HG02870 (cell line): ENCODE measurements at regions not wholly inside any gene's neighbourhood (a gene's known extent, or its start where the extent isn't known, plus 50 kb on each side); places are given as distances from the start of the nearest gene placed in this dataset.

Experiments used
- ATAC-seq: cut with Tn5 transposase; IDR thresholded peaks from one replicate; pipeline ENCODE4 v1.9.1; 2021; ENCODE audit warnings: mild to moderate bottlenecking, moderate library complexity; ENCODE audit not compliant: unreplicated experiment

- ATAC-seq = no peak
Observed at GRCh38 chr17:5817475-5818395, 233.4 kb upstream of the NLRP1 start.

GRCh38 chr17:5819396-5819795 lies 235.1 kb upstream of the NLRP1 start:
- no peak for ATAC-seq

- ATAC-seq = no peak
Observed at GRCh38 chr17:5819921-5820685, 235.8 kb upstream of the NLRP1 start.

DNA sequence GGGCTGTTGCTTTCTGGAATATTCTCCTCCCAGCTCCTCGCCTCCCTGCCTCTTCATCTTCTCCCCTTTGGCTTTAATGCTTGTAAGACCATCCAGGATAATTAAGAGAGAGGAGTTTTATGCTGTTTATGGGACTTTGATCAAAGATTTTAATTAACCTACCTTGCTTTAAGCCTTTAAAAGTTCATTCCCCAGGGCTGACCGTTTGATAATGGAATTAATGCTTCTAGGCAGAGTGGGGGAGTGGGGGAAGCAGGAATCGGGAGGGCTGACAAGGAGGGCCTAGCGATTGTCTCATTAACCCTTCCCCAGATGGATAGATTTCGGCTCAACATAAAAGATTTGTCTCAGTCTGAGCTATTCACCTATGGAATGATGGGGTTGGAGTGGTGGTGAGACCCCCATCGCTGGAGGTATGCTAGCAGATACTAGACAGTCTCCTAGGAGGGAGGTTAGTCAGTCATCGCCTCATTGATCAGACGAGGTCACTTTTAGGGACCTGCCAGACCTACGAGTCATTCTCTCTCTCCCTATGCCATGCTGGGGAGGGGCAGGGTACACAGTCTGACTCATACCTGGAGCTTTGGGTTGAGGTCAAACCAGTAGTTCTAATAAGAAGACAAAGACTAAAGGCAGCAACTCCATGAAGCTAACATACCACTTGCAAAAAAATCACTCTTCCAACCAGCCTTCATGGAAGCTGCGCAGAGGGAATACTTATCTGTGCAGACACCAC lies 236.6 kb upstream of the NLRP1 start:
- ATAC-seq = no peak

DNA sequence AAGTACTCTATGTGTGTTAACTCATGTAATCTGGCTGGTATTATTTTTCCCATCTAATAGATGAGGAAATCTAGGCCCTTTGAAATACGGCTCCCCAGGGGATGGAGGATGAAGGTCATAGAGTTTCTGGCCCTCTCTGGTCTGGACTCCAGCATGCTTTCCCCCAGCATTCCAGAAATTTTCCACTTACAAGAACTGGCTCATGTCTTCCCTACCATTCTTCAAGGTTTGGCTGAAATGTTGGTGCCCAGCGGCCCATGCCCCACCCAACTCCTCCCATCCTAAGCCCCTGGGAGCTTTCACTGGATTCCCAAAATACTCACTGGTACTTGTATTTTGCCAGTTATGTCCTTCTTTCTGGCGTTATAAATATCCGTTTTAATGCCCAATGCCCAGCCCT lies 237.5 kb upstream of the NLRP1 start:
- ATAC-seq = no peak

DNA sequence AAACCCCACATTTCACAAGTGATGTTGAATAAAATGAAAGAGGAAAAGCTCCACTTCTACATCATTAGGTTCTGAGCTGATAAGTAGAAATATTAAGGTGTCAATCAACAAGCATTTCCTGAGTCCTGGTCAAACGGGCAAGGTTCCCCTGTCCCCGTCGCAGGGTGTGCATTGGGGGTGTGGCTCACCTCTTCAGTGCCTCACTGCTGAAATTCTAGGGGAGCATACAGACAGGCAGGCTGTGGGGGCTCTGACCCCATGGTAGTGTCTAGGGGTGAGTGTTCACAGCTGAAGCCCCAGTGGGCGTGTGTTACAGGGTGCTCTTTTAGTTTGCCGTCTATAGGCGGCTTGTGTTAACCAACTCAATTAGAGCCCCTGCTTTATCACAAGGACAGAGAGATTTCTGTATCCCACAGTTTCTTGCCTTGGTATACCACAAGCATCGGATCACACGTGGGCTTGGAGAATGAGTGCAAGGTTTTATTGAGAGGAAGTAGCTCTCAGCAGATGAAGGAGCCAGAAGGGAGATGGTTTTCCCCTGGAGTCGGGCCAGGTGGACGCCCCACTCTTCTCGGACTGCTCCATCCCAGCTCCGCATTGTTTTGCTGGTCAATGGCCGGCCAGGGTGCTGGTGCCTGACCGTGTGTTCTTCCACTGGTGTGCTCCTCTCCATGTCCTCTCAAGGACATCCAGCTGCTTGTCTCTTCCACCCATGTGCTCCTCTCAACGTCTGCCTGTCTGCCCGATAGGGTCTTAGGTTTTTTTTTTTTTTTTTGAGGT lies 238.2 kb upstream of the NLRP1 start:
- no peak for ATAC-seq

DNA sequence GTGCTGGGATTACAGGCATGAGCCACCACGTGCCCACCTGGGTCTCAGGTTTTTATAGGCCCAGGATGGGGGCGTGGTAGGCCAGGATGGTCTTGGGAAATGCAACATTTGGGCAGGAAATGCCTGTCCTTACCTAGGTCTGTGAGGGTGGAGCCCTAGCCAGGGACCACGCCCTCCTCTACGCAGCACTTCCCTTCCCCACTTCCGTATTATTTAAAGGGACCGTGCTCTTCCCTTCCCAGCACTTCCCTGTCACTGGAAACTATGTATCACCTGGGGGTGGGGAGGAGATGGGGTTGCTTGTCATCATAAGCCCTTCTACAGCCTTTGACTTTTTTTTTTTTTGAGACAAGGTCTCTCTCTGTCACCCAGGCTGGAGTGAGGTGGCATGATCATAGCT lies 238.9 kb upstream of the NLRP1 start:
- ATAC-seq = no peak

- no peak for ATAC-seq
Observed at GRCh38 chr17:5825717-5826330, 241.5 kb upstream of the NLRP1 start.

DNA sequence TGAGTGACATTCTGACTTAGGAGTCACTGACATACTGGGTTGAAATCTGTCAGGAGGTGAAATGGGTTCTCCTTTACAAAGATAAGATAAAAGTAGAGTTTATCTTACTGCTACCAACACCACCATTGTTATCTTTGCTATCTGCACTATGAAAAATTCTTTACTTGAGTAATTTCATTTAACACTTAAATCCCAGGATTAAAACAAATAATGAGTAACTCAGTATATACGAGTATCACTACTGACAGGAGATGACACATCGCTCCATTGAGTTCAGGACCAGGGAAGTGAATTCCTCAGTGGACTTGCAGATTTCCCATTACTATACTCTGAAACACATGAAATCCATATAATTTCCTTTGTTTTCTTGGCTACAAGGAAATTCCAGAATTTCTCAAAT lies 242.1 kb upstream of the NLRP1 start:
- ATAC-seq = no peak

DNA sequence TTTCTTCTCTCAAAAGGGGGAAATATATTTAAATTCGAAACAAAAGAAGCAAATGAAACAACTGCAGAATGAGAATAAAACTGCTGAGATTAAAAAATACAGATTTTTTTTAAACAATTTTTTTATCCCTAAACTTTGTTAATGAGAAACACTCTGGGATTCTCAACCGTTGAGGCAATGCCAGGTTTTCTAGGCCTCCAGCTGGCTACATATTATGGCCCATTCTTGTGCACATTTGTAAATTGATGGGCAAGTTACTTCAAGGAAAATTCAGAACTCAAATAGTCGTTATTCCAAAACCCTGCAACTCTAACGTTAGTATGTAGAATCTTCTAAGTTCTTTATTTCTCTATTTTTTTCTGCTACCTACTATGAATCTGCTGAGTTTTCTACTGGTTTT lies 239.3 kb upstream of the WSCD1 start:
- ATAC-seq = no peak

GRCh38 chr17:5832886-5833285 lies 237.3 kb upstream of the WSCD1 start:
- no peak for ATAC-seq

GRCh38 chr17:5837055-5837491 lies 233.1 kb upstream of the WSCD1 start:
- no peak for ATAC-seq

DNA sequence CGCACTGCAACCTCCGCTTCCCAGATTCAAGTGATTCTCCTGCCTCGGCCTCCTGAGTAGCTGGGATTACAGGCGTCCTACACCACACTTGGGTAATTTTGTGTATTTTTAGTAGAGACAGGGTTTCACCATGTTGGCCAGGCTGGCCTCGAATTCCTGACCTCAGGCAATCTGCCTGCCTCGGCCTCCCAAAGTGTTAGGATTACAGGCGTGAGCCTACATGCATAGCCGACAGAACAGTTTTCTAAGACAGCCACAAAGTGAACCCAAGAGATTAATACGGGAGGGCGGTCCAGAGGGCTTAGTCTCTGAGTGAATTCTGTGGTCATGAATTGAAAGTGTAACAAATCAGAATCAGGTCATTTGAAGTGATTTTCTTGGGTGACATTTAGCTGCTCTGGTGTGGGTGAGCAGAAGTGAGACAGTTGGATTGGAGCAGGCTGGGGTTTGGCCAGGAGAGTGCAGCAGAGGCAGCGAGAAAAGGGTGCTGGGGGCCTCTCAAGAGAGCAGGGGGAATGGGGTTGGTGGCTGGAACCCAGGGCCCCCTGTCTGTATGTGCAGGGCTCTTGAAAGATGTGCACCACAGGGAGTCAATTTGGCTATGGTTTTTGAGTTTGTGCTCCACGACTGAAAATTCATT lies 231.4 kb upstream of the WSCD1 start:
- ATAC-seq = no peak

DNA sequence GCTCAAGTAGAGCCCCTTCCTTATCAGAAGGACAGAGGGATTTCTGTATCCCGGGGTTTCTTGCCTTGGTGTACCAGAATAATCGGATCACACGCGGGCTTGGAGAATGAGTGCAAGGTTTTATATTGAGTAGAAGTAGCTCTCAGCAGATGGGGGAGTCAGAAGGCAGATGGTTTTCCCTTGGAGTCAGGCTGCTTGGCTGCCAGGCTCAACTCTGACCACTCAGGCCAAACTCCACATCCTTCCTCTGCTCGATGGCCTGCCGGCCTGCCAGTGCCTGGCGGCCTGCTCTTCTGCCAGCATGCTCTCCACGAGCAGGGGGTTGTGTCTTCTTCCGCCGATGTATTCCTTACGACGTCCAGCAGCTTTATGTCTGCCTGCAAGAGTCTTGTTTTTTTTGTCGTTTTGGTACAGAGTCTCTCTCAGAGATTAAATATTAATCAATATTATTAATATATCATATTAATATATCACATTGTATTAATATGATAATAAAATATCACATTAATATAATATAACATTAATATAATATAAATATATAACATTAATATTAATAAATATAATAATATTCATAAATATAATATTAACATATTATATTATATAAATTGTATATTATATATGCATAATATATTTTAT lies 229.2 kb upstream of the WSCD1 start:
- ATAC-seq = no peak

DNA sequence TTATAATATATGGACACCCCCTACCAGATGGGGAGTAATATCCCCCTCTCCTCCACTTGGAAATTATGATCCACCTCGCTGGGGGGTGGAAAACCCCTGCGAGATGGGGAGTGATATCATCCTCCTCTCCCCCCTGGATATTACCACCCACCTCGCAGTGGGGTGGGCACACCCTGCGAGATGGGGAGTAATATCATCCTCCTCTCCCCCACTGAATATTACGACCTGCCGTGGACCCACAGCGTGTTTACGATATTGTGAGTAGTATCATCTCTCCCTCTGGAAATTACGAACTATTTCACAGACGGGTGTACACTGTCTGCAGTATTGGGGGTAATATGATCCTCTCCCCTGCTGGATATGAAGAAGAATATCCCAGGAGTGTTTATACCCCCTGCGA lies 228.3 kb upstream of the WSCD1 start:
- ATAC-seq = no peak

GRCh38 chr17:5843366-5844026 lies 226.7 kb upstream of the WSCD1 start:
- ATAC-seq = no peak

DNA sequence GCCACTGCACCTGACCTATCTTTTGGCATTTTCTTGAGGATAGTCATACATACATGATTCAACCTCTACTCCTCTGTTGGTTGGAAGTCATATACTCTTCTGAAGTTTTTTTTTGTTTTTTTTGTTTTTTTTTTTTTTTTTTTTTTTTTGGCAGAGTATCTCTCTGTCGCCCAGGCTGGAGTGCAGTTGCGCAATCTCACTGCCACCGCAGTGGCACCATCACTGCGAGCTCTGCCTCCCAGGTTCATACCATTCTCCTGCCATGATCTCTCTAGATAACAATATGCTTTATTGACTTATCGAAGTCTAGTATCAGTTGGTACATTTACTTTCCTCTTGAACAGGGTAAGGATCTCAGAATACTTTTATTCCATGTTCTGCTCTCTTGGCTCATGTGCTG lies 224.2 kb upstream of the WSCD1 start:
- no peak for ATAC-seq

DNA sequence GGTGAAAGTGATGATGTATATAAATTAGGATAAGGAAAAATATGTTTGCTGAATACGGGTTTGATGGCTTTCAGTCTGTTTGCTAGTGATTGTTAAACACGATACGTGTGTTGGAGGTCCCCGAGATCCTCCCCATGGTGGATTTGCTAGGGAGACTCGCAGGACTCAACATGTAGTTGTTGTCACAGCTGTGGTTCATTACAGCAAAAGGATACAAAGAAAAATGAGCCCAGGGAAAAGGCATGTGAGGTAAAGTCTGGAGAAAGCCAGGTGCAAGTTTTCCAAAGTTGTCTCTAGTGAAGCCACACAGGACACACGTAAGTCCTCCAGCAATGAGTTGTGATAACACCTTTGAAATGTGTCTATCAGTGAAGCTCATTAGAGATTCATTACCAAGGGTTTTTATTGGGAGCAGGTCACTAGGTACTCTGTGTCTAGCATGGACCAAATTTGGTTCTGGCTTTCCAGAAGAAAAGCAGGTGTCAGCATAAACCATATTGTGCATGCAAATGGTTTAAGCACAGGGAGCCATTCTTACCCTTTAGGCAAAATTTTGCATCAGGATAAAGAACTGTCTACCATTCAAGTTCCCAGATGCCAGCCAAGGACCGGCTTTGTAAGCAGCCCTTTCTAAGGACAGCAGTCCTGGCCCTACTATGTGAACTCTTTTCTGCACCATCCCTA lies 215.2 kb upstream of the WSCD1 start:
- no peak for ATAC-seq
